DOHH2 (cell line): ENCODE measurements at regions not wholly inside any gene's neighbourhood (a gene's known extent, or its start where the extent isn't known, plus 50 kb on each side); places are given as distances from the start of the nearest gene placed in this dataset.

ENCODE experiments used
- H3F3A ChIP-seq: fragments of 200-600 bp; sonication (generic), shearing (Covaris generic); 2 replicates; pipeline ENCODE4 v1.6.0; 2016; ENCODE audit warnings: antibody characterized with exemption, mild to moderate bottlenecking; ENCODE audit not compliant: control insufficient read depth, insufficient read depth
- H3K27ac ChIP-seq: fragments of 200-600 bp; sonication (generic); 2 replicates; pipeline ENCODE4 v1.5.1; 2014; ENCODE audit warnings: low read depth, mild to moderate bottlenecking, low read length, moderate library complexity
- H3K27me3 ChIP-seq: fragments of 200-600 bp; sonication (generic); 2 replicates; pipeline ENCODE4 v1.6.1; 2014; ENCODE audit warnings: mild to moderate bottlenecking, low read length, mixed read lengths; ENCODE audit not compliant: control insufficient read depth
- H3K36me3 ChIP-seq: fragments of 200-600 bp; sonication (generic); 2 replicates; pipeline ENCODE4 v1.6.1; 2014; ENCODE audit warnings: mild to moderate bottlenecking, low read length, moderate library complexity, mixed read lengths; ENCODE audit not compliant: control insufficient read depth
- H3K4me1 ChIP-seq: fragments of 200-600 bp; sonication (generic); 2 replicates; pipeline ENCODE4 v1.6.1; 2014; ENCODE audit warnings: mild to moderate bottlenecking, low read length, mixed read lengths; ENCODE audit not compliant: control insufficient read depth
- H3K4me2 ChIP-seq: fragments of 200-600 bp; sonication (generic); 2 replicates; pipeline ENCODE4 v1.6.0; 2014; ENCODE audit warnings: mild to moderate bottlenecking, low read length, moderate library complexity
- H3K4me3 ChIP-seq: fragments of 200-600 bp; sonication (generic); 2 replicates; pipeline ENCODE4 v1.5.1; 2014; ENCODE audit warnings: mild to moderate bottlenecking, low read length, mixed read lengths
- H3K79me2 ChIP-seq: fragments of 200-600 bp; sonication (generic); 2 replicates; pipeline ENCODE4 v1.6.1; 2014; ENCODE audit warnings: mild to moderate bottlenecking, low read length, mixed read lengths; ENCODE audit not compliant: control insufficient read depth
- H3K9me2 ChIP-seq: fragments of 200-600 bp; sonication (generic); replicated peaks from 2 replicates; pipeline ENCODE4 v1.6.1; 2014; ENCODE audit warnings: mild to moderate bottlenecking, low read length, mixed read lengths; ENCODE audit not compliant: control insufficient read depth
- H3K9me3 ChIP-seq: fragments of 200-600 bp; sonication (generic); 2 replicates; pipeline ENCODE4 v1.6.1; 2014; ENCODE audit warnings: antibody characterized with exemption, low read length, mixed read lengths; ENCODE audit not compliant: control insufficient read depth, insufficient read depth
- H4K20me1 ChIP-seq: fragments of 200-600 bp; sonication (generic); 2 replicates; pipeline ENCODE4 v1.6.0; 2014; ENCODE audit warnings: low read depth, mild to moderate bottlenecking, antibody characterized with exemption, low read length, moderate library complexity; ENCODE audit not compliant: control insufficient read depth, insufficient read depth
- CTCF ChIP-seq: fragments of 200-600 bp; sonication (generic); IDR thresholded peaks from one replicate; pipeline ENCODE4 v1.5.1; 2014; ENCODE audit warnings: antibody characterized with exemption, mild to moderate bottlenecking, low read depth, low read length; ENCODE audit not compliant: poor library complexity, severe bottlenecking
- EZH2phosphoT487 ChIP-seq: fragments of 200-600 bp; sonication (generic); IDR thresholded peaks from 2 replicates; pipeline ENCODE4 v1.6.1; 2017; ENCODE audit warnings: borderline replicate concordance, mild to moderate bottlenecking, antibody characterized with exemption, low read length, moderate library complexity, mixed read lengths

- Histone ChIP-seq H3K4me1 (no peaks in the 10 kb centered on the region), H3K27me3 (no peaks in the 10 kb centered on the region), H3K4me2 (no peak overlapping the region), H3F3A (no peaks in the 10 kb centered on the region), H4K20me1 (no peaks in the 10 kb centered on the region), H3K4me3 (no peak overlapping the region), H3K27ac (no peak overlapping the region), H3K9me3 (no peaks in the 10 kb centered on the region), H3K9me2 (no peaks in the 10 kb centered on the region), H3K36me3 (no peaks in the 10 kb centered on the region), H3K79me2 (no peaks in the 10 kb centered on the region)
- TF ChIP-seq CTCF (no peak), EZH2phosphoT487 (no peak)
These were observed 1370.7 kb upstream of the TMEM132C start for GRCh38 chr12:126895951-126896913.

DNA sequence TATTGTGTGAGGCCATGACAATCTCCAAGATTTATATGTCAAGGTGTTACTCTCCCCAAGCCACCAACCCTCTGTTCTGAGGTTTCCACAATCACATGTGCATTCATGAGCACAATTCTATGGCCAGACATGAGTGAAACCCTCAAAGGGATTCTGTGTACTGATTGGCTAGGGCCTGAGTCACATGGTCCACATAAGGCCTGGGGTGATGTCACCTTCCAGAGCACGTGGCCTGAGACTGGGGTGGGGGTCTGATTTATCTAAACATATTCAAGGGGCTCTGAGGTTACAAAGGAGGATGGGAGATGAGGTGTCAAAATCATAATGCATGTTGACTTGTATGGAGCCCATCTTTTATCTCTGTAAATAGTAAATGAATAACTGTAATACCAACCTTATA lies 1369.9 kb upstream of the TMEM132C start:
- TF ChIP-seq EZH2phosphoT487 (no peak), CTCF (no peak)

DNA sequence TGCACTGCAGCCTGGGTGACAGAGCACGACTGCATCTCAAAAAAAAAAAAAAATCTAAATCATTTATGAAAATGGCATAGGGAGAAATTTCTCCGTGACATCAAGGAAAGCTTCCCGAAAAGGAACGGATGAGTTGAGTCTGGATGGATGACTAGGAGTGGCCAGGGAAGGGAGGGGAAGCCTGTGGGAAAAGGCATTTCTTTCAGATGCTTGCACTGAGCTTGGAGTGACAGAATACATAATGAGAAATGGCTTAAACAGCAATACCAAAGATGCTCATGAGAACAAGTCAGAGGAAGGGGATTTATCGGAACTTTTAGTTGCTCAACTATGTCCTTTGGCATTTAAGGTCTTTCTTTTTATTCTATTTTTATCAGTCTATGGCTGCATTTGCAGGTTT lies 1369.2 kb upstream of the TMEM132C start:
- Histone ChIP-seq H3K79me2 (no peaks in the 10 kb centered on the region), H3K9me3 (no peaks in the 10 kb centered on the region), H3K27me3 (no peaks in the 10 kb centered on the region), H3K27ac (no peak overlapping the region), H3K9me2 (no peaks in the 10 kb centered on the region), H3K4me1 (no peaks in the 10 kb centered on the region), H3K36me3 (no peaks in the 10 kb centered on the region), H4K20me1 (no peaks in the 10 kb centered on the region), H3K4me2 (no peak overlapping the region), H3K4me3 (no peak overlapping the region), H3F3A (no peaks in the 10 kb centered on the region)
- TF ChIP-seq CTCF: no peak
- no peak for TF ChIP-seq EZH2phosphoT487

More for the DNA sequence above, 1369.9 kb upstream of the TMEM132C start:
- Histone ChIP-seq H3K79me2 (no peaks in the 10 kb centered on the region), H3K9me2 (no peaks in the 10 kb centered on the region), H3F3A (no peaks in the 10 kb centered on the region), H3K9me3 (no peaks in the 10 kb centered on the region), H3K4me3 (no peak overlapping the region), H3K27ac (no peak overlapping the region), H4K20me1 (no peaks in the 10 kb centered on the region), H3K4me1 (no peaks in the 10 kb centered on the region), H3K4me2 (no peak overlapping the region), H3K27me3 (no peaks in the 10 kb centered on the region), H3K36me3 (no peaks in the 10 kb centered on the region)
